GM23338 (cell line): ENCODE measurements at regions not wholly inside any gene's neighbourhood (a gene's known extent, or its start where the extent isn't known, plus 50 kb on each side); places are given as distances from the start of the nearest gene placed in this dataset.

ENCODE experiments used
- ATAC-seq: fragments of 200-7000 bp; cut with Tn5 transposase; 3 replicates; pipeline ENCODE4 v1.9.1; 2020
- DNase-seq: peaks from one replicate; pipeline ENCODE4 v3.0.0-alpha.2; 2015; ENCODE audit warnings: low spot score
- H2AFZ ChIP-seq: fragments of 200-600 bp; sonication (generic); 2 replicates; pipeline ENCODE4 v1.8.0; 2016; ENCODE audit warnings: antibody characterized with exemption, mild to moderate bottlenecking, moderate library complexity
- H3F3A ChIP-seq: fragments of 200-600 bp; sonication (generic); replicated peaks from 2 replicates; pipeline ENCODE4 v1.8.0; 2017; ENCODE audit warnings: antibody characterized with exemption, mixed run types, low read depth
- H3K27ac ChIP-seq: fragments of 200-600 bp; sonication (generic); 2 replicates; pipeline ENCODE4 v1.6.1; 2016; ENCODE audit warnings: low read depth
- H3K27me3 ChIP-seq: fragments of 200-600 bp; sonication (generic); 2 replicates; pipeline ENCODE4 v1.8.0; 2016; ENCODE audit warnings: mild to moderate bottlenecking, mixed run types, moderate library complexity; ENCODE audit not compliant: insufficient read depth
- H3K36me3 ChIP-seq: fragments of 200-600 bp; sonication (generic); 2 replicates; pipeline ENCODE4 v1.8.0; 2016; ENCODE audit warnings: mild to moderate bottlenecking; ENCODE audit not compliant: insufficient read depth
- H3K4me1 ChIP-seq: fragments of 200-600 bp; sonication (generic); 2 replicates; pipeline ENCODE4 v1.8.0; 2016; ENCODE audit warnings: mild to moderate bottlenecking, moderate library complexity; ENCODE audit not compliant: insufficient read depth
- H3K4me2 ChIP-seq: fragments of 200-600 bp; sonication (generic); 2 replicates; pipeline ENCODE4 v1.7.1; 2017; ENCODE audit warnings: mixed run types
- H3K4me3 ChIP-seq: fragments of 200-600 bp; sonication (generic); 2 replicates; pipeline ENCODE4 v1.6.1; 2016; ENCODE audit warnings: mixed run types
- H3K79me2 ChIP-seq: fragments of 200-600 bp; sonication (generic); replicated peaks from 2 replicates; pipeline ENCODE4 v1.8.0; 2017; ENCODE audit warnings: mild to moderate bottlenecking; ENCODE audit not compliant: insufficient read depth
- H3K9me2 ChIP-seq: fragments of 200-600 bp; sonication (generic); 2 replicates; pipeline ENCODE4 v1.8.0; 2017; ENCODE audit not compliant: insufficient read depth
- H4K20me1 ChIP-seq: fragments of 200-600 bp; sonication (generic); replicated peaks from 2 replicates; pipeline ENCODE4 v1.8.0; 2017; ENCODE audit warnings: mild to moderate bottlenecking; ENCODE audit not compliant: insufficient read depth
- H3K27ac Mint-ChIP-seq: 2 replicates; pipeline ENCODE4 v1.8.0; 2020; ENCODE audit warnings: inconsistent platforms, mild to moderate bottlenecking, moderate library complexity, mixed read lengths
- H3K27me3 Mint-ChIP-seq: 3 replicates; pipeline ENCODE4 v1.8.0; 2022; ENCODE audit warnings: low read depth, mild to moderate bottlenecking, moderate library complexity, mixed read lengths, inconsistent platforms; ENCODE audit not compliant: insufficient read depth, poor library complexity
- H3K36me3 Mint-ChIP-seq: 3 replicates; pipeline ENCODE4 v1.8.0; 2021; ENCODE audit warnings: low read depth, mild to moderate bottlenecking, inconsistent platforms, moderate library complexity, mixed read lengths
- H3K4me1 Mint-ChIP-seq: 3 replicates; pipeline ENCODE4 v1.8.0; 2020; ENCODE audit warnings: mild to moderate bottlenecking, inconsistent platforms, mixed read lengths
- H3K4me3 Mint-ChIP-seq: 3 replicates; pipeline ENCODE4 v1.8.0; 2021; ENCODE audit warnings: moderate library complexity, mild to moderate bottlenecking, inconsistent platforms, mixed read lengths
- H3K9me3 Mint-ChIP-seq: 3 replicates; pipeline ENCODE4 v1.8.0; 2020; ENCODE audit warnings: moderate library complexity, mild to moderate bottlenecking, inconsistent platforms, mixed read lengths
- CREB1 ChIP-seq: fragments of 250-450 bp; sonication (Bioruptor Pico); IDR thresholded peaks from 2 replicates; pipeline ENCODE4 v1.5.0; 2020; ENCODE audit warnings: low read depth, mild to moderate bottlenecking, moderate library complexity
- EZH2 ChIP-seq: fragments of 200-600 bp; sonication (generic); IDR thresholded peaks from one replicate; pipeline ENCODE4 v1.8.0; 2017; ENCODE audit warnings: antibody characterized with exemption, mild to moderate bottlenecking, low read depth; ENCODE audit not compliant: unreplicated experiment
- EZH2phosphoT487 ChIP-seq: fragments of 200-600 bp; sonication (generic); IDR thresholded peaks from one replicate; pipeline ENCODE4 v1.8.1; 2018; ENCODE audit warnings: antibody characterized with exemption; ENCODE audit not compliant: unreplicated experiment
- NANOG ChIP-seq: IDR thresholded peaks from 2 replicates; pipeline ENCODE4 v1.6.1; 2016; ENCODE audit warnings: antibody characterized with exemption, borderline replicate concordance
- POLR2AphosphoS5 ChIP-seq: IDR thresholded peaks from 2 replicates; pipeline ENCODE4 v1.6.1; 2016; ENCODE audit warnings: antibody characterized with exemption, low read depth
- STAT1 ChIP-seq: IDR thresholded peaks from one replicate; pipeline ENCODE4 v1.6.1; 2016; ENCODE audit warnings: antibody characterized with exemption; ENCODE audit not compliant: unreplicated experiment
- ZNF114 ChIP-seq: fragments of 250-450 bp; sonication (Bioruptor Pico); IDR thresholded peaks from 2 replicates; pipeline ENCODE4 v1.5.0; 2020; ENCODE audit warnings: mild to moderate bottlenecking, moderate library complexity
- ZNF331 ChIP-seq: fragments of 250-450 bp; sonication (Bioruptor Pico); IDR thresholded peaks from 2 replicates; pipeline ENCODE4 v1.5.0; 2020; ENCODE audit warnings: low read depth, mild to moderate bottlenecking, moderate library complexity
- TF ChIP-seq, protein P1 (sequence below), 2 experiments: fragments of 200-600 bp in 1 of 2; sonication (generic) in 1 of 2; conservative IDR thresholded peaks; 2 replicates each; pipeline versions ENCODE4 v1.5.1 to v1.6.1; 2016 to 2017; ENCODE audit warnings: antibody characterized with exemption in 2 of 2, low read depth in 2 of 2, mild to moderate bottlenecking in 2 of 2, moderate library complexity in 1 of 2
- TF ChIP-seq, protein P2 (sequence below): IDR thresholded peaks from one replicate; pipeline ENCODE4 v1.6.1; 2018; ENCODE audit warnings: antibody characterized with exemption; ENCODE audit not compliant: unreplicated experiment
- TF ChIP-seq, protein P3 (sequence below): IDR thresholded peaks from 2 replicates; pipeline ENCODE4 v1.6.1; 2016; ENCODE audit warnings: antibody characterized with exemption

GRCh38 chr9:18045326-18045725 is 428.6 kb upstream of the ADAMTSL1 start (continued):
- TF ChIP-seq, protein P1, sequence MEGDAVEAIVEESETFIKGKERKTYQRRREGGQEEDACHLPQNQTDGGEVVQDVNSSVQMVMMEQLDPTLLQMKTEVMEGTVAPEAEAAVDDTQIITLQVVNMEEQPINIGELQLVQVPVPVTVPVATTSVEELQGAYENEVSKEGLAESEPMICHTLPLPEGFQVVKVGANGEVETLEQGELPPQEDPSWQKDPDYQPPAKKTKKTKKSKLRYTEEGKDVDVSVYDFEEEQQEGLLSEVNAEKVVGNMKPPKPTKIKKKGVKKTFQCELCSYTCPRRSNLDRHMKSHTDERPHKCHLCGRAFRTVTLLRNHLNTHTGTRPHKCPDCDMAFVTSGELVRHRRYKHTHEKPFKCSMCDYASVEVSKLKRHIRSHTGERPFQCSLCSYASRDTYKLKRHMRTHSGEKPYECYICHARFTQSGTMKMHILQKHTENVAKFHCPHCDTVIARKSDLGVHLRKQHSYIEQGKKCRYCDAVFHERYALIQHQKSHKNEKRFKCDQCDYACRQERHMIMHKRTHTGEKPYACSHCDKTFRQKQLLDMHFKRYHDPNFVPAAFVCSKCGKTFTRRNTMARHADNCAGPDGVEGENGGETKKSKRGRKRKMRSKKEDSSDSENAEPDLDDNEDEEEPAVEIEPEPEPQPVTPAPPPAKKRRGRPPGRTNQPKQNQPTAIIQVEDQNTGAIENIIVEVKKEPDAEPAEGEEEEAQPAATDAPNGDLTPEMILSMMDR (conservative IDR thresholded peaks at IDR 0.05; ENCODE audit: low read depth in 2 of 2): no peak
- TF ChIP-seq STAT1: no peak
- TF ChIP-seq POLR2AphosphoS5: no peak
- TF ChIP-seq, protein P2, sequence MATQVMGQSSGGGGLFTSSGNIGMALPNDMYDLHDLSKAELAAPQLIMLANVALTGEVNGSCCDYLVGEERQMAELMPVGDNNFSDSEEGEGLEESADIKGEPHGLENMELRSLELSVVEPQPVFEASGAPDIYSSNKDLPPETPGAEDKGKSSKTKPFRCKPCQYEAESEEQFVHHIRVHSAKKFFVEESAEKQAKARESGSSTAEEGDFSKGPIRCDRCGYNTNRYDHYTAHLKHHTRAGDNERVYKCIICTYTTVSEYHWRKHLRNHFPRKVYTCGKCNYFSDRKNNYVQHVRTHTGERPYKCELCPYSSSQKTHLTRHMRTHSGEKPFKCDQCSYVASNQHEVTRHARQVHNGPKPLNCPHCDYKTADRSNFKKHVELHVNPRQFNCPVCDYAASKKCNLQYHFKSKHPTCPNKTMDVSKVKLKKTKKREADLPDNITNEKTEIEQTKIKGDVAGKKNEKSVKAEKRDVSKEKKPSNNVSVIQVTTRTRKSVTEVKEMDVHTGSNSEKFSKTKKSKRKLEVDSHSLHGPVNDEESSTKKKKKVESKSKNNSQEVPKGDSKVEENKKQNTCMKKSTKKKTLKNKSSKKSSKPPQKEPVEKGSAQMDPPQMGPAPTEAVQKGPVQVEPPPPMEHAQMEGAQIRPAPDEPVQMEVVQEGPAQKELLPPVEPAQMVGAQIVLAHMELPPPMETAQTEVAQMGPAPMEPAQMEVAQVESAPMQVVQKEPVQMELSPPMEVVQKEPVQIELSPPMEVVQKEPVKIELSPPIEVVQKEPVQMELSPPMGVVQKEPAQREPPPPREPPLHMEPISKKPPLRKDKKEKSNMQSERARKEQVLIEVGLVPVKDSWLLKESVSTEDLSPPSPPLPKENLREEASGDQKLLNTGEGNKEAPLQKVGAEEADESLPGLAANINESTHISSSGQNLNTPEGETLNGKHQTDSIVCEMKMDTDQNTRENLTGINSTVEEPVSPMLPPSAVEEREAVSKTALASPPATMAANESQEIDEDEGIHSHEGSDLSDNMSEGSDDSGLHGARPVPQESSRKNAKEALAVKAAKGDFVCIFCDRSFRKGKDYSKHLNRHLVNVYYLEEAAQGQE: no peak
- TF ChIP-seq EZH2phosphoT487: no peak
- no peak for TF ChIP-seq CREB1 (CRISPR knock-in tag)
- TF ChIP-seq ZNF331: no peak
- TF ChIP-seq NANOG: no peak
- TF ChIP-seq, protein P3, sequence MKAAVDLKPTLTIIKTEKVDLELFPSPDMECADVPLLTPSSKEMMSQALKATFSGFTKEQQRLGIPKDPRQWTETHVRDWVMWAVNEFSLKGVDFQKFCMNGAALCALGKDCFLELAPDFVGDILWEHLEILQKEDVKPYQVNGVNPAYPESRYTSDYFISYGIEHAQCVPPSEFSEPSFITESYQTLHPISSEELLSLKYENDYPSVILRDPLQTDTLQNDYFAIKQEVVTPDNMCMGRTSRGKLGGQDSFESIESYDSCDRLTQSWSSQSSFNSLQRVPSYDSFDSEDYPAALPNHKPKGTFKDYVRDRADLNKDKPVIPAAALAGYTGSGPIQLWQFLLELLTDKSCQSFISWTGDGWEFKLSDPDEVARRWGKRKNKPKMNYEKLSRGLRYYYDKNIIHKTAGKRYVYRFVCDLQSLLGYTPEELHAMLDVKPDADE: no peak
- TF ChIP-seq ZNF114 (CRISPR knock-in tag): no peak
- no peak for TF ChIP-seq EZH2

DNA sequence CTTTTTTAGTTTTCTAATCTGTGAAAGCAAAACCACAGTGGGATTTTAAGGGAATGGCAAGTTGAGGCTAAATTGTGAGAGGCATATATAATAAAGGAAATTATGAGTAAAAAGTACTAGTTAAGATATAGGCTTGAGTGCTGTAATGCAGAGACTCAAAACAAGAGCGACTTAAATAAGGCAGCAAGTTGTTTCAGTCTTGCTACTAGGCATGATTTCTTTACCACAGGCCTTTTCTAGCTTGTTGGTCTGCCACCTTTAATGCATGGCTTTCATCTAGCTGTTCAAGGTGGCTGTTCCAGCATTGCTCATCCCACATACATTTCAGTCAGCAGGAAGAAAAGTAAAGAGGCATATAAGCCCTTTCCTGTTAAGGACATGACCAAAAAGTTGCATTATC is 427.9 kb upstream of the ADAMTSL1 start:
- H3K27ac Mint-ChIP-seq: no peak overlapping the region
- H3K27me3 ChIP-seq: no peaks in the 10 kb centered on the region
- TF ChIP-seq, protein P1 (conservative IDR thresholded peaks at IDR 0.05; ENCODE audit: low read depth in 2 of 2): no peak
- no peak for TF ChIP-seq NANOG
- TF ChIP-seq POLR2AphosphoS5: no peak
- TF ChIP-seq ZNF331: no peak
- TF ChIP-seq STAT1: no peak
- TF ChIP-seq, protein P3: no peak

More for the DNA sequence above, 427.9 kb upstream of the ADAMTSL1 start:
- DNase-seq (no peak), ATAC-seq (no peak)
- no peaks in the 10 kb centered on the region for H3K27me3 Mint-ChIP-seq
- no peaks in the 10 kb centered on the region for H3K36me3 Mint-ChIP-seq
- Histone ChIP-seq H3K9me2 (no peaks in the 10 kb centered on the region), H3K4me1 (no peaks in the 10 kb centered on the region), H4K20me1 (no peaks in the 10 kb centered on the region), H3K79me2 (no peaks in the 10 kb centered on the region), H3K36me3 (no peaks in the 10 kb centered on the region), H3K27ac (no peak overlapping the region), H2AFZ (no peak overlapping the region), H3F3A (no peaks in the 10 kb centered on the region), H3K4me3 (no peak overlapping the region), H3K4me2 (no peak overlapping the region)
- H3K4me1 Mint-ChIP-seq: no peaks in the 10 kb centered on the region
- H3K4me3 Mint-ChIP-seq: no peak overlapping the region
- H3K9me3 Mint-ChIP-seq: no peaks in the 10 kb centered on the region
